ENCODE measurements at regions not wholly inside any gene's neighbourhood (a gene's known extent, or its start where the extent isn't known, plus 50 kb on each side); places are given as distances from the start of the nearest gene placed in this dataset.

GRCh38 chr20:11166712-11167111, 492.9 kb upstream of the JAG1 start:
- H3K4me1 ChIP-seq (ENCODE audit: insufficient read depth, poor library complexity, severe bottlenecking), result peaks cover 8% of the 10 kb centered on the region
- no peak overlapping the region for H3K27ac ChIP-seq (ENCODE audit: poor library complexity, severe bottlenecking)
- no peak for TF ChIP-seq CTCF (IDR thresholded peaks at IDR 0.05; ENCODE audit: poor library complexity, severe bottlenecking)
- no peak overlapping the region for H3K4me3 ChIP-seq (ENCODE audit: severe bottlenecking)
- DNase-seq (ENCODE audit: low spot score) (no peak), ATAC-seq (ENCODE audit: low read depth) (no peak)
- no peaks in the 10 kb centered on the region for H3K9me3 ChIP-seq (ENCODE audit: severe bottlenecking)
- no peaks in the 10 kb centered on the region for H3K27me3 ChIP-seq (ENCODE audit: insufficient read depth, poor library complexity, severe bottlenecking)
- H3K36me3 ChIP-seq (ENCODE audit: low read depth), result no peaks in the 10 kb centered on the region

DNA sequence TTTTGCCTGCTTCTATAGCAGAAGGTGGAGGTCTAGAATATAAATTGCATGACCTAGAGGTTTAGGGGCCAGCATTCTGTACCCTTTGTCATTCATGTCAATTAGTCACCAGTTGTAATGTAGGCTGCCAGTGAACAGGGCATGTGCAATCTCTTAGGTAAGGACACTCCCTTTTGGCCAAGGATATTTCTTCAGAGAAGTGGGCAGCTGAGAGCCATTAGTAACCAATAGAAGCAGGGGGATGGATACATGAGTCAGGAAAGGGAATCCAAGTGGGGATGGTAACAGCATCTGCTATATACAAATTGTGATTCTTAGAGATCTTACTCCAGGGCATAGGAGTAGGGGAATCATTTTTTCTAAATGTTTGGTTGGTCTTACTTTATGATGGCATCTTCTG, 494.2 kb upstream of the JAG1 start:
- Histone ChIP-seq H3K36me3 (ENCODE audit: low read depth) (no peaks in the 10 kb centered on the region), H3K27ac (ENCODE audit: poor library complexity, severe bottlenecking) (no peak overlapping the region), H3K4me3 (ENCODE audit: severe bottlenecking) (no peak overlapping the region), H3K9me3 (ENCODE audit: severe bottlenecking) (no peaks in the 10 kb centered on the region), H3K27me3 (ENCODE audit: insufficient read depth, poor library complexity, severe bottlenecking) (no peaks in the 10 kb centered on the region), H3K4me1 (ENCODE audit: insufficient read depth, poor library complexity, severe bottlenecking) (peaks cover 8% of the 10 kb centered on the region)
- TF ChIP-seq CTCF (IDR thresholded peaks at IDR 0.05; ENCODE audit: poor library complexity, severe bottlenecking), result no peak
- DNase-seq (ENCODE audit: low spot score), result no peak
- peak; percentile 81 for ATAC-seq (ENCODE audit: low read depth)

DNA sequence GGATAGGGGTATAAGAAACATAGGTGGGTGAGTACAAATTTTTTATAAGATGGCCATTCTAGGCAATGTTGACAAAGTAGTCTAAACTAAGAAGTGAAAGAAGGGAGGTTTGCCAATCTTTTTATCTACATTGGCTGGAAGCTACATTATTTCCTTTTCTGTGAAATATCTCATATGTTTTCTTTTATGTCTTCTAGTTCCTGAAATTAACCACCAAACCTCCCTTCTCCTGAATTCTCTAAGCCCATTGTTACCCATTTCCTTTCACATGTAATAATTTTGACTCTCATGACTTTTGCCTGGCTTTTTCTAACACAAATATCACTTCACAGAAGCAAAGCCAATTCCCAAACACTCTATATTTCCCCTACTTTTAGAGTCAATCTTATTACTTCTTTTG, 496.2 kb upstream of the JAG1 start:
- no peaks in the 10 kb centered on the region for H3K36me3 ChIP-seq (ENCODE audit: low read depth)
- H3K9me3 ChIP-seq (ENCODE audit: severe bottlenecking), result no peaks in the 10 kb centered on the region
- peak overlapping the region; percentile 2 for H3K27ac ChIP-seq (ENCODE audit: poor library complexity, severe bottlenecking)
- H3K4me3 ChIP-seq (ENCODE audit: severe bottlenecking), result no peak overlapping the region
- DNase-seq (ENCODE audit: low spot score) (no peak), ATAC-seq (ENCODE audit: low read depth) (no peak)
- TF ChIP-seq CTCF (IDR thresholded peaks at IDR 0.05; ENCODE audit: poor library complexity, severe bottlenecking), result no peak
- no peaks in the 10 kb centered on the region for H3K27me3 ChIP-seq (ENCODE audit: insufficient read depth, poor library complexity, severe bottlenecking)
- peaks cover 8% of the 10 kb centered on the region for H3K4me1 ChIP-seq (ENCODE audit: insufficient read depth, poor library complexity, severe bottlenecking)

GRCh38 chr20:11170565-11170964, 496.8 kb upstream of the JAG1 start:
- no peak for ATAC-seq (ENCODE audit: low read depth)
- Histone ChIP-seq H3K27ac (ENCODE audit: poor library complexity, severe bottlenecking) (peak overlapping the region; percentile 2), H3K27me3 (ENCODE audit: insufficient read depth, poor library complexity, severe bottlenecking) (no peaks in the 10 kb centered on the region), H3K4me3 (ENCODE audit: severe bottlenecking) (no peak overlapping the region), H3K4me1 (ENCODE audit: insufficient read depth, poor library complexity, severe bottlenecking) (peaks cover 8% of the 10 kb centered on the region), H3K36me3 (ENCODE audit: low read depth) (no peaks in the 10 kb centered on the region), H3K9me3 (ENCODE audit: severe bottlenecking) (no peaks in the 10 kb centered on the region)
- DNase-seq (ENCODE audit: low spot score), result no peak
- no peak for TF ChIP-seq CTCF (IDR thresholded peaks at IDR 0.05; ENCODE audit: poor library complexity, severe bottlenecking)

DNA sequence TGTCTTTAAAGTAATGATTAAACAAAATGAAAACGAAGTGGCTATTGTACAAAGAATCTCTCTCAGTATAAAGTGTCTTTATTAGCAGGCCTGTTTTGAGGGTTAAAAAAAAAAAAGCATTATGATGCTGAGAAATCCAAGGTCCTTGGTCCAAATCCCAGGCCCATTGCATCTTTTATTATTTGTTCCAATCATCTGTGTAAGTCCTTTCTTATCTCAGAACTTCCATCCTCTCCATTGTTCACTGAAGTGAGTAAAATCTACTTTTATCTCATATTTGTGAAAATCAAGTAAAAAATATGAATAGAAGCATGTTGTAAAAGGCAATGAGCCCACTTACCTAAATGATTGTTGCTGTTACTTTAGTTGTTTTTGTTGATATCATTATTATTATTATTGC, 499.1 kb upstream of the JAG1 start:
- no peaks in the 10 kb centered on the region for H3K27me3 ChIP-seq (ENCODE audit: insufficient read depth, poor library complexity, severe bottlenecking)
- no peak overlapping the region for H3K4me3 ChIP-seq (ENCODE audit: severe bottlenecking)
- no peaks in the 10 kb centered on the region for H3K36me3 ChIP-seq (ENCODE audit: low read depth)
- no peaks in the 10 kb centered on the region for H3K9me3 ChIP-seq (ENCODE audit: severe bottlenecking)
- no peak for TF ChIP-seq CTCF (IDR thresholded peaks at IDR 0.05; ENCODE audit: poor library complexity, severe bottlenecking)
- H3K27ac ChIP-seq (ENCODE audit: poor library complexity, severe bottlenecking), result no peak overlapping the region
- DNase-seq (ENCODE audit: low spot score) (no peak), ATAC-seq (ENCODE audit: low read depth) (no peak)
- peaks cover 8% of the 10 kb centered on the region for H3K4me1 ChIP-seq (ENCODE audit: insufficient read depth, poor library complexity, severe bottlenecking)

All from RWPE2 (cell line).